C4-2B (cell line): ENCODE measurements at regions not wholly inside any gene's neighbourhood (a gene's known extent, or its start where the extent isn't known, plus 50 kb on each side); places are given as distances from the start of the nearest gene placed in this dataset.

Experiments
- CTCF ChIP-seq: fragments of 450-650 bp; conservative IDR thresholded peaks from 2 replicates; pipeline ENCODE4 v1.5.1; 2017; ENCODE audit warnings: mild to moderate bottlenecking
- ZFX ChIP-seq: fragments of 450-650 bp; IDR thresholded peaks from 2 replicates; pipeline ENCODE4 v1.6.1; 2017

- TF ChIP-seq CTCF (no peak), ZFX (no peak)
Measured at GRCh38 chr6:132993738-132994137, 179.4 kb downstream of the RPS12 start.
